ENCODE measurements at regions not wholly inside any gene's neighbourhood (a gene's known extent, or its start where the extent isn't known, plus 50 kb on each side); places are given as distances from the start of the nearest gene placed in this dataset.

- no peak for DNase-seq (ENCODE audit: insufficient read length)
- no peak for FAIRE-seq
Observed at GRCh38 chr1:185450060-185450788, 133.2 kb upstream of the IVNS1ABP start.

GRCh38 chr1:185449378-185450059, 132.5 kb upstream of the IVNS1ABP start:
- DNase-seq (ENCODE audit: insufficient read length), result no peak
- no peak for TF ChIP-seq POLR2A (IDR thresholded peaks at IDR 0.05; ENCODE audit: low read depth, low read length)
- no peak for TF ChIP-seq TAF1 (IDR thresholded peaks at IDR 0.05; ENCODE audit: borderline replicate concordance, low read depth, low read length)
- TF ChIP-seq POLR2AphosphoS5 (IDR thresholded peaks at IDR 0.05; ENCODE audit: low read depth, low read length), result no peak
- FAIRE-seq, result no peak

More at GRCh38 chr1:185450060-185450788, 133.2 kb upstream of the IVNS1ABP start:
- no peak for TF ChIP-seq POLR2A (IDR thresholded peaks at IDR 0.05; ENCODE audit: low read depth, low read length)
- no peak for TF ChIP-seq POLR2AphosphoS5 (IDR thresholded peaks at IDR 0.05; ENCODE audit: low read depth, low read length)
- TF ChIP-seq TAF1 (IDR thresholded peaks at IDR 0.05; ENCODE audit: borderline replicate concordance, low read depth, low read length), result no peak

DNA sequence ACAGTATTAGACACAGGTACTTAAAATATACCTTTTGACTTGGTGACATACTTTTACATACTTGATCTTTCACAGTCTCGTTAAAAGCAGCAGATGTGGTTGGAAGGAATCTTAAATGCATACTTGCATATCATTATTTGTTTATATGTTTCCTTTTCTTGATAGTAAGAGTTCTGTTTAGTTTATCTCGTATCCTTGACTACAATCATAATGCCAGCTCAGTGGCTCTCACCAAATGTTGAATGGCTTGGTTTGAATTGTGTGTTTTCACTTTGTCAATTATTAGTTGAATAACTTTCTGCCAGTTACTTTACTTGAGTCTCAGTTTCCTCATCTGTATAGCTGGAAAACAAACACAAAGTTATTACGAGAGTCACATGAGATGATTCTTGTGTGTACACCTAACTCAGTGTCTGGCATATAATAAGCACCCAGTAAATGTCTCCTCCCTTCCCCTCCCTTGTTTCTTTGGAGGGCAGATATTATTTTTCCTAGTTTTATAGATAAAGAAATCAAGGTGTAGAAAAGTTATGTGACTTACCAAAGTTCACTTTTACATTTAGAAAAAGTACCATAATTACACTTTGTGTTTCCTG, 131.6 kb upstream of the IVNS1ABP start:
- no peak for FAIRE-seq

DNA sequence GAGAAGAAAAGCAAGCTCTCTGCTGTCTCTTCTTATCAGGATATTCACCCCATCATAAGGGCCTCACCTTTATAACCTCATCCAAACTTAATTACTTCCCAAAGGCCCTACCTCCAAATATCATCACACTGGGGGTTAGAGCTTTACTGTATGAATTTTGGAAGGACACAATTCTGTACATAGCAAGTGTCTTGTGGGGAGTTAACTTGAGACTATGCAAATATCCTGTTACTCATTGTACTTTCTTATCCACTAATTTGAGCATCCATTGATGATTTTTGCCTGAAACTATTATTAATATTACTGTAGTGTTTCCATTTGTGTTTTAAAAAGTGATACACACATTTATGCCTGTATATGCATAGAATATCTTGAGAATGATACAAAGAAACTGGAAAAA, 129.1 kb upstream of the IVNS1ABP start:
- FAIRE-seq (no peak), DNase-seq (ENCODE audit: insufficient read length) (no peak)
- TF ChIP-seq POLR2A (IDR thresholded peaks at IDR 0.05; ENCODE audit: low read depth, low read length) (no peak), POLR2AphosphoS5 (IDR thresholded peaks at IDR 0.05; ENCODE audit: low read depth, low read length) (no peak), TAF1 (IDR thresholded peaks at IDR 0.05; ENCODE audit: borderline replicate concordance, low read depth, low read length) (no peak)

More for the DNA sequence above, 131.6 kb upstream of the IVNS1ABP start:
- no peak for TF ChIP-seq POLR2A (IDR thresholded peaks at IDR 0.05; ENCODE audit: low read depth, low read length)
- DNase-seq (ENCODE audit: insufficient read length), result no peak

DNA sequence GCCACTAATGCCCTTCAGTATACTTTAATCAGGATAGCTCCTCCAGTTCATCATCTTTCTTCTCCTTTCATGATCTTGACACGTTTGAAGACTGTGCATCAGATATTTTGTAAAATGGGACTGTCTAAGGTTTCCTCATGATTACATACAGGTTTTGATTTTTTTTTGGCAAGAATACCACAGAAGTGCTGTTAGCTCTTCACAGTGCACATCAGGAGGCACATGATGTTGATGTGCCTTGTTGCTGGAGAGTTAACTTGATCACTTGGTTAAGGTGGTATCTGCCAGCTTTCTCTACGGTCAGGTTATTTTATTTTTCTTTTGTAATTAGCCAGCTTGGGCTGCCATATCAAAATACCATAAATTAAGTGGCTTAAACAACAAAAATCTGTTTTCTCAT, 128.6 kb upstream of the IVNS1ABP start:
- FAIRE-seq (no peak), DNase-seq (ENCODE audit: insufficient read length) (no peak)
- TF ChIP-seq TAF1 (IDR thresholded peaks at IDR 0.05; ENCODE audit: borderline replicate concordance, low read depth, low read length), result no peak
- no peak for TF ChIP-seq POLR2AphosphoS5 (IDR thresholded peaks at IDR 0.05; ENCODE audit: low read depth, low read length)
- TF ChIP-seq POLR2A (IDR thresholded peaks at IDR 0.05; ENCODE audit: low read depth, low read length), result no peak

GRCh38 chr1:185444676-185445075, 127.6 kb upstream of the IVNS1ABP start:
- FAIRE-seq (no peak), DNase-seq (ENCODE audit: insufficient read length) (no peak)
- TF ChIP-seq POLR2A (IDR thresholded peaks at IDR 0.05; ENCODE audit: low read depth, low read length) (no peak), POLR2AphosphoS5 (IDR thresholded peaks at IDR 0.05; ENCODE audit: low read depth, low read length) (no peak)

DNA sequence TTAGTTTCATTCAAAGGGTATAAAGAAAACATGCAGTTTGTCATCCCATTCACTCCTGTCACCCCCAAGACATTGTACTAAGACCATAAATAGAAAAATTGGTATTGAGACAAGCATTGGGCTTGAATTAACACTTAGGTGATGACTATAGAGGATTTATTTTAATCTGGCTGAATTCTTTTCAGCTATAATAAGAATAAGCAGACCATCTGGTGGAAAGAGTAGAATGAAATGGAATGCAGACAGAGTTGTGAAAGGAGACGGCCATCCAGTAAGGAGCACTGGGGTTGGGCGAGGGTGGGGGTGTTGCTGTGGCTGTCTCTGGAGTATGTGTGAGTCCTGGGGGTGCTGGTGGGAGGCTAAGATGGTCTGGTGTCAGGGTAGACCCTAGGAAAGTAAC, 125.0 kb upstream of the IVNS1ABP start:
- TF ChIP-seq POLR2AphosphoS5 (IDR thresholded peaks at IDR 0.05; ENCODE audit: low read depth, low read length), result no peak
- no peak for TF ChIP-seq POLR2A (IDR thresholded peaks at IDR 0.05; ENCODE audit: low read depth, low read length)
- no peak for TF ChIP-seq TAF1 (IDR thresholded peaks at IDR 0.05; ENCODE audit: borderline replicate concordance, low read depth, low read length)
- FAIRE-seq (no peak), DNase-seq (ENCODE audit: insufficient read length) (no peak)

DNA sequence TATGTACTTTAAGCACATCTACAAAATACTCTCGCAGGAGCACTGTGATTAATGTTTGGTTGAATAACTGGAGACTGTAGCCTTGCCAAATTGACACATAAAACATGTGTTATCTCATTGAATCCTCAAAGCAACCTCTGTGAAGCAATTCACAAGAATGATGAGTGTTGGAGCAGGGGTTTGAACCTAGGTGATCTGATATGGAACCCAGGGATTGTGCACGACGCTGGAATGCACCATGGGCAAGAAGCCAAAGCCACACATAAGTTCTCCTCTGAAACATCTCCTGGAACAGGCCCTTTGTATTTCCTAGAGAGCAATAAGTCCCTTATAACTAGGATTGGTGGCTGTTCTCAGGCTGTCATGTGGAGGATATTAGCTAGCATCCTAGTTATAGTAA, 124.6 kb upstream of the IVNS1ABP start:
- FAIRE-seq, result no peak
- DNase-seq (ENCODE audit: insufficient read length), result no peak
- TF ChIP-seq POLR2A (IDR thresholded peaks at IDR 0.05; ENCODE audit: low read depth, low read length) (no peak), TAF1 (IDR thresholded peaks at IDR 0.05; ENCODE audit: borderline replicate concordance, low read depth, low read length) (no peak), POLR2AphosphoS5 (IDR thresholded peaks at IDR 0.05; ENCODE audit: low read depth, low read length) (no peak)

DNA sequence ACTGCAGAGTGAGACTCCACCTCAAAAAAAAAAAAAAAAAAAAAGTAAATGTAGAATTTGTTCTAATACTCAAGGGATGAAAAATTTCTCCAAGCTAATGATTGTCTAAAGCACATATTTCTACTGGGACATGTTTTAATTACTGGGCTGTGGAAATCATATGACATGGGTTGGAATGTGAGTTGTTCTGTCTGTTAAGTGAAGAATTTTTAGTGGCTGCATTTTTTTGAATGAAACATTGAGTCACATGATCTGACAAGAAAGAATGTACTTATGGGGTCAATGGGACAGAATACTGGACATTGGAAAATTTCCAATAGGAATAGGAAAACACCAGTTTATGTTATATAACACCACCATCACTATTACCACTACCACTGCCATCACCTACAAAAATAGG, 123.8 kb upstream of the IVNS1ABP start:
- TF ChIP-seq TAF1 (IDR thresholded peaks at IDR 0.05; ENCODE audit: borderline replicate concordance, low read depth, low read length) (no peak), POLR2AphosphoS5 (IDR thresholded peaks at IDR 0.05; ENCODE audit: low read depth, low read length) (no peak), POLR2A (IDR thresholded peaks at IDR 0.05; ENCODE audit: low read depth, low read length) (no peak)
- FAIRE-seq, result no peak
- DNase-seq (ENCODE audit: insufficient read length), result no peak

DNA sequence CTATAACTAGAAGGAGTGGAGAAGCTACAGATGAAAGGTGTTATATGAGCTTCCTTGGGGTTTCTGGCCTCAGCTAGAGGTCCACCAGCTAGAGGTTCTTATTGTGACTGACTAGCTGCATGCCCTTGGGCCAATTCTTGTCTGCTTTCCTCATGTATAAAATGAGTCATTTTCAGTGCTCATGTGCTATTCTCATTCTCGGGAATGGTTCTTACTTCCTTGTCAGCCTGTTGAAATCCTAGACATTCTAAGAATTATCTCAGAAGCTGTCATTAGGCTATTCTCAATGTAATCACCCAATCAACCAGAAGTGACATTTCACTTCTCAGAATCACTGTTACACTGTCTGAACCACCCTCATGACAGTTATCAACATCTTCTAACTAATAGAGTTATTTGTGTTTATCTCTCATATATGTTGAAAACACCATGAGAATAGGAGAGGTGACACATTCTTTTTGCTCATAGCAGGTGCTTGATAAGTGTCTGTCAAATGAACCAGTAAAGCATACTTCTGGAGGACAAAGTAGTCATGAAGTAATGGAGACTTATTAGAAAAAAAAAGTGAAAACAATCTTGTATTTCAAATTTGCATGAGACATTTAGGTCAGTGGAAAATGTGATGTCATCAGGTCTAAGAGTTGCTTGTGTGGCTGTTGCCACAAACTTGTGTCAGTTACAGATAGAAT, 122.8 kb upstream of the IVNS1ABP start:
- FAIRE-seq (peak; percentile 78), DNase-seq (ENCODE audit: insufficient read length) (no peak)
- no peak for TF ChIP-seq POLR2AphosphoS5 (IDR thresholded peaks at IDR 0.05; ENCODE audit: low read depth, low read length)
- no peak for TF ChIP-seq POLR2A (IDR thresholded peaks at IDR 0.05; ENCODE audit: low read depth, low read length)

GRCh38 chr1:185438936-185439335, 121.9 kb upstream of the IVNS1ABP start:
- DNase-seq (ENCODE audit: insufficient read length) (no peak), FAIRE-seq (no peak)
- no peak for TF ChIP-seq TAF1 (IDR thresholded peaks at IDR 0.05; ENCODE audit: borderline replicate concordance, low read depth, low read length)
- no peak for TF ChIP-seq POLR2A (IDR thresholded peaks at IDR 0.05; ENCODE audit: low read depth, low read length)
- TF ChIP-seq POLR2AphosphoS5 (IDR thresholded peaks at IDR 0.05; ENCODE audit: low read depth, low read length), result no peak
